ENCODE measurements at regions not wholly inside any gene's neighbourhood (a gene's known extent, or its start where the extent isn't known, plus 50 kb on each side); places are given as distances from the start of the nearest gene placed in this dataset.
"Not testable (repeated sequence)": the region's sequence is repeated elsewhere in the genome, so short reads cannot be mapped to it uniquely, and the experiment has no call there.

DNA sequence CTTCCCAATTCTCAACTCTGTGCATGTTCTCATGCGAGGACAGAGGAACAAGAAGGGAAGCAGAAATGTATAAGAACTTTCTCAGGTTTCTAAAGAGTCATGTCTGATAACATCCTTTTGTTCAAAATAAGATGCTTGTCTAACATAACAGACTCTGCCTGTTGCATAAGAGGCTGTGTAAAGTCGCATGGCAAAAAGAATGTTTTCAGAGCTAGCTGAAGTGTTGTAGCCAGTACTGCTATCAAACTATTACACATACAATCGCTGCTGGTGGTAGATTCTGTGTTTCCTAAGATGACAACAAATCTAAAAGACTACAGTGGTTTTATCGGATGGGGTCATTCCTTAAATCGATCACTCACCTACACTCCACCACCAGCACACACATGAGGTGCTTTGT is 487.5 kb downstream of the IRS1 start:
- no peak for DNase-seq

- no peak for DNase-seq
Measured at GRCh38 chr2:226310146-226310545, 489.5 kb downstream of the IRS1 start.

DNA sequence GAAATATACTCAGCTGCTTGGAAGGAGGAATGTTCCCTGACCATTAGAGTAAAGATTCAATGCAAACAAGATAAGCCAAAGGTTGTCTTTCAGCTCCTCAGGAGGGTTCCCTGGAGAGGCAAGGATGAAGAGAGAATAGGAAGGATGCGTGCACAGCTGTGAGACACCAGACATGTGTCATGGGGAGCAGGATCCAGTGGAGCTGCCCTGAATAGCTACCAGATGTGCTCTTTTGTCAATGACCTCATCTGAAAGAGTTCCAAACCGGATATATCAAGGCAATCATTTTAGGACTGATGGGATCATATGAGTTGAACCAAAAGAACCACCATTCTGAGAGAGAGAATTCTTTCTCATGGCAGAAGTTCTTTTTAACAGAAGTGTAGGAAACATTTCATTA is 490.6 kb downstream of the IRS1 start:
- no peak for DNase-seq

DNA sequence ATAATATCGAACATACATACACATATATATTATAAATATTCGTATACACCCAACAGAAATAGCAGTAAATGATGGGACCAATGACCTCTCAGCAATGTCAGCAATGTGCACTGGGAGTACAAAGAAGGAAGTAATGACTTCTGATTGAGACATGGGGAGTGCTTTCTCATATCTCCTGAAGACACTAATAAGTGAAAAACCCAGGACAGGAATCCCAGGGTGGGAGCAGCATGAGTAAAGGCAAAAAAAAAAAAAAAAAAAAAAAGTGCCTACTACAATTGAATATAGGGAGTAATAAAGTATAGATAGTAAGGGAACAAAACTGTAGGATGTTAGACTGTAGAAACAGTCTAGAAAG is 491.3 kb downstream of the IRS1 start:
- DNase-seq = no peak

GRCh38 chr2:226307487-226308322 is 491.9 kb downstream of the IRS1 start:
- no peak for DNase-seq

DNA sequence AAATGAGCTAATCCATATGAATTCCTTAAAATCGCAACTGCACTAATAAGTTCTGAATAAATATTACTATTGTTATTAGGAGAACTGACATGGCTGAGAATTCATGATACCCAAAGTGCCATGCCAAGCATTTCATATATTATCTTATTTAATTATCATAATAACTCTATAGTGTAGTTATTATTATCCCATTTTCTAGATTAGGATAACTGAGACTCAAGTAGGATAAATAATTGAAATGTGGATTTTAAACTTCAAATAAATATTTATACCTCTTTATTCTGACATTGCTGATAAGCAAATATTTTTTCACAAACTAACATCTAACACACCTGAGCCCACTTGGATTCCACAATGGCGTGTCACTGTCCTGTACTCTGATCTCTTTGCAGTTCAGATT is 492.7 kb downstream of the IRS1 start:
- DNase-seq = no peak

DNA sequence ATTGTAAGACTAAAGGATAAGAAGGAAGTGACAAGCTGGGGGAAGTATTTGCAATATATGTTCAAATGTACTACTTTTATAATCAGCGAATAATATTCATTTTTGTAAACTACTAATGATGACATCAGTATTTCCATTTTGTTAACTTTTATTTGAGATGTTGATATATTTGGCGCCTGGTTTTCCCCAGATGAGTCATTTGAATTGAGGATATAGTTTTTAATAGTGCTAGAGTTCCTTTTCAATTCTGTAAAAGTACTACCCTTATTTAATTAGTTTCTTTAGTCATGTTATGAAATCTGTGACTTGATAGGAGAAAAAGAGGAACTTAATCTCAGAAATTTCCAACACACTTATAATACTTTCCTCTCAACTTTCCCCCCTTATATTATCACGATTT is 495.3 kb downstream of the IRS1 start:
- no peak for DNase-seq

DNA sequence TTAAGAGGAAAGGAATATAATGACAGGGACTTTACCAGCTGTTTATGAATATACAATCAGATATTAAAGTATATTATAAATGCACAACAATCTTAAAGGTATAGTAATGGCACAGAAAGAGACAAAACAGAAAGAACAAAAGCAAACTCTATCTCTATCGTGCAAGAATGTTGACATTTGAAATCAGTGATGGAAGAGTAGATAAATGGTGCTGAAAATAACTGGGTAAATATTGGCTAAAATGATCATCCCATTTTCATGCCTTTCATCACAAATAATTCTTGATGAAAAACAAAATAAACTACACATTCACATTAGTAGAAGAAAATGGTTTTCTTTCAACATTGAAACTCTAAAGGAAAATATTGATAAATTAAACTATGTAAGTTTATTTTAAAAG is 495.9 kb downstream of the IRS1 start:
- DNase-seq = no peak

- DNase-seq = no peak
Measured at GRCh38 chr2:226300196-226300886, 499.3 kb downstream of the IRS1 start.

GRCh38 chr2:226299771-226300170 is 499.8 kb downstream of the IRS1 start:
- no peak for DNase-seq

DNA sequence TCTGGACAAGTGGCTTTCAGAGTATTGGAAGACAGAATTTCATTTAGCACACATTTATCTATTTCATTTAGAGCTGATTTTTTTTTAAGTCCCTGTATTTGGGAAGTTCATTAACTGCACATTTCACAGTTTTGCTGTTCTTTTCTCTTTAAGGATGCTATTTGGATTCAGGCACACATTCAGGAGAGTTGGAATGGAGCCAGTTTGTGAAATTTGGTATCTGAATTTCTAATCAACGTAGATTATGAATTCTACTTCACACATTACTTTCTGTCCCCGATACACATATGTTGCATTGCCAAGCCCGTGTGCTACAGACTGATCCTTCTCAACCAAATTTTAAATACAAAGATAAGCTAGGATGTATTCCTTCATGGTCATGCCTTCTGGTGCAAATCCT is 503.9 kb downstream of the IRS1 start:
- no peak for DNase-seq

DNA sequence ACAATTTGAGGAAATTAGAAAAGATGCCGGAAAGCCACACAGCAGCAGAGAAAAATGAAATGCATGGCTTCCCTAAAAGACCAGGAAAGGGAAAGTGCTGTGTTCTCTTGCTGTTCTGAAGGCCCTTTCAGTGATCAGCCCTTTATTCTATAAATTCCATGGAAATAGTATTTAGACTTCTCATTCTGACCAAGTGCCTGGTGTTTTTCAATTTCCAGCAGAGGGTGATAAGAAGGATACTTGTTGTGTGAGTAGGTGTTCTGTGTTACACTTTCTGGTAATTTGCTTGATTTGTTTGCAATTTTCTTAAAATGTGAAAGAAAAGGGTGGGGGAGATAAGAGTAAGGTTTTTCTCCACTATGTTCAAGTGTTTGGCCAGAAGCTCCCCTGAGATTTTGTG is 504.5 kb downstream of the IRS1 start:
- DNase-seq = no peak

- DNase-seq = not testable (repeated sequence)
Measured at GRCh38 chr2:226291281-226291680, 508.3 kb downstream of the IRS1 start.

DNA sequence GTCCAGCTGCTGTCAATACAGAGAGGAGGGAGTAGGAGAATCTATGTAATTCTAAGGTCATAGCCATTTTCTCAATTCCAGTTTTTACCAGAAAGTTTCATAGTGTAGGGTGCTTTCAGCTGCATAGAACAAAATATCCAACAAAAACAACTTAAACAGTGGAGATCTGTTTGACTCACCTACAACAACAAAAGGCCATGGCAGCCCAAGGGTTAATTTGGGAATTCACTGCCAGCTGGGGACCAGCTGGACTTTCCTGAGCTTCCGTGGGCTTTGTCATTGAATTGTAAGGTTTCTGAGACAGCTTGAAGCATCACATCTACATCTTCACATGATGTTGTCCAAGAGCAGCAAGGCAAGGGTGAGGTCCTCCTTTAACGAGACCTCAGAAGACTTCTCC is 512.7 kb downstream of the IRS1 start:
- no peak for DNase-seq

DNA sequence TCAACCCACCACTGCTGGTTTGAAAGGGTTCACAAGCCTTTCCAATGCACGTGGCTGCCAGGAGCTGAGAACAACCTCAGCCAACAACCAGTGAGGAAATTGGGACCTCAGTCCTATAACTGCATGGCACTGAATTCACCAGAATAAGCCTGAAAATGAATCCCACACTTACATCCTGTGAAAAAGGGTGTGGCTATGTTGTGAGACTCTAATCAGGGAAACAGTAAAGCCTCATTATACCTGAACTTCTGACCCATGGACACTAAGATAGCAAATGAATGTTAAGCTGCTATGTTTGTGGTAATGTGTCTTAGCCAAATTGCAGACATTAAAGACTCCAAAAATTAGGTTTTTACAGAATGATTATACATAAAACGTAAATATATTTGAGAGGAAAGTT is 515.8 kb downstream of the IRS1 start:
- DNase-seq = no peak

- no peak for DNase-seq
Measured at GRCh38 chr2:226282151-226282550, 517.5 kb downstream of the IRS1 start.

- not testable (repeated sequence) for DNase-seq
Measured at GRCh38 chr2:226280136-226280535, 519.5 kb downstream of the IRS1 start.

- DNase-seq = no peak
Measured at GRCh38 chr2:226275215-226275614, 524.4 kb downstream of the IRS1 start.

GRCh38 chr2:226274143-226274542 is 525.5 kb downstream of the IRS1 start:
- no peak for DNase-seq

- DNase-seq = no peak
Measured at GRCh38 chr2:226273440-226273839, 526.2 kb downstream of the IRS1 start.

GRCh38 chr2:226272435-226272834 is 527.2 kb downstream of the IRS1 start:
- no peak for DNase-seq

DNA sequence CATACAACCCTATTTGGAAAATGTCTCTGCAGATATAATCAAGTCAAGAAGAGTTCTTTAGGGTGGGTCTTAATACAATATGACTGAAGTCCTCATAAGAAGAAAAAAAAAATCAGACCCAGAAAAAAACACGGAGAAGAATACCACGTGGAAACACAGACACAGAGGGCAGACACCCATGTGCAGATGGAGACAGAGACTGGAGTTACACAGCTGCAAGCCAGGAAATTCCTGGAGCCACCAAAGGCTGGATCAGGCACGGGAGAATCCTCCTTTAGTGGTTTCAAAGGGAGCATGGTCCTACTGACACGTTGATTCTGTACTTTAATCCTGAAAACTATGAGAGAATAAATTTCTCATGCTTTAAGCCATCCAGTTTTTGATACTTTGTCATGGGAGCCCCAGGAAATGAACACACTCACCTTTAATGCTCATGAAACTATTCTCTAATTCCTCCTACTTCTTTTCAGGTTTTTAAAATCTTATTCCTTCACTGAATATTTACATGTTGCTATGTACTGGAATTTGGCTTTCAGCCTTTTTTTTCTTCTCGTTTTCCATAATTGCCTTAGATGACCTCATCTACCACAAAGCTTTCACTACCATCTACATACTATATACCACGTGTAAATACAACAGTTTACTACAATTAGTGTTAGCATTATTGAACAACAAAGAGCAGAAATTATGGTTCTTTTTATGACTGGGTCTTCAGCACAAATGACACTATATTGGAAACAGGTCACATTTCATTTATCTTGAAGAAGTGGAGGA is 529.1 kb downstream of the IRS1 start:
- no peak for DNase-seq

- DNase-seq = no peak
Measured at GRCh38 chr2:226267516-226268289, 531.9 kb downstream of the IRS1 start.
